VCaP (cell line): ENCODE measurements at regions not wholly inside any gene's neighbourhood (a gene's known extent, or its start where the extent isn't known, plus 50 kb on each side); places are given as distances from the start of the nearest gene placed in this dataset.
A peak's percentile ranks its signal among the peaks of the same experiment; 100 is the strongest.
"Not testable (repeated sequence)": the region's sequence is repeated elsewhere in the genome, so short reads cannot be mapped to it uniquely, and the experiment has no call there.

Source experiments
- H3K27ac ChIP-seq: fragments of 450-650 bp; 2 replicates; pipeline ENCODE4 v1.5.1; 2017
- TF ChIP-seq, protein P1 (sequence below): fragments of 450-650 bp; conservative IDR thresholded peaks from 2 replicates; pipeline ENCODE4 v1.5.1; 2017; ENCODE audit warnings: mild to moderate bottlenecking, moderate library complexity

DNA sequence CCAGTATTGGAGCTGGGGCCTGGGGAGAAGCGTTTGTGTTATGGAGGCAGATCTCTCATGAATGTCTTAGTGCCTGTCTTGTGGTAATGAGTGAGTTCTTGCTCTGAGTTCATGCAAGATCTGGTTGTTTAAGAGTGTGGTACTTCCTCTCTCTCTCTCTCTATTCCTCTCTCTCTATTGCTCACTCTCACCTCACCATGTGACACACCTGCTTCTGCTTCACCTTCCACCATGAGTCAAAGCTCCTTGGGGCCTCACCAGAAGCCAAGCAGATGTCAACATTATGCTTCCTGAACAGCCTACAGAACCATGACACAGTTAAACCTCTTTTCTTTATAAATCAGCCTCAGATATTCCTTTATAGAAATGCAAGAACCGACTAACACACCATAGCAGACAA lies 242.7 kb upstream of the ADRA1B start:
- H3K27ac ChIP-seq: no peak overlapping the region
- TF ChIP-seq, protein P1, sequence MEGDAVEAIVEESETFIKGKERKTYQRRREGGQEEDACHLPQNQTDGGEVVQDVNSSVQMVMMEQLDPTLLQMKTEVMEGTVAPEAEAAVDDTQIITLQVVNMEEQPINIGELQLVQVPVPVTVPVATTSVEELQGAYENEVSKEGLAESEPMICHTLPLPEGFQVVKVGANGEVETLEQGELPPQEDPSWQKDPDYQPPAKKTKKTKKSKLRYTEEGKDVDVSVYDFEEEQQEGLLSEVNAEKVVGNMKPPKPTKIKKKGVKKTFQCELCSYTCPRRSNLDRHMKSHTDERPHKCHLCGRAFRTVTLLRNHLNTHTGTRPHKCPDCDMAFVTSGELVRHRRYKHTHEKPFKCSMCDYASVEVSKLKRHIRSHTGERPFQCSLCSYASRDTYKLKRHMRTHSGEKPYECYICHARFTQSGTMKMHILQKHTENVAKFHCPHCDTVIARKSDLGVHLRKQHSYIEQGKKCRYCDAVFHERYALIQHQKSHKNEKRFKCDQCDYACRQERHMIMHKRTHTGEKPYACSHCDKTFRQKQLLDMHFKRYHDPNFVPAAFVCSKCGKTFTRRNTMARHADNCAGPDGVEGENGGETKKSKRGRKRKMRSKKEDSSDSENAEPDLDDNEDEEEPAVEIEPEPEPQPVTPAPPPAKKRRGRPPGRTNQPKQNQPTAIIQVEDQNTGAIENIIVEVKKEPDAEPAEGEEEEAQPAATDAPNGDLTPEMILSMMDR: no peak

DNA sequence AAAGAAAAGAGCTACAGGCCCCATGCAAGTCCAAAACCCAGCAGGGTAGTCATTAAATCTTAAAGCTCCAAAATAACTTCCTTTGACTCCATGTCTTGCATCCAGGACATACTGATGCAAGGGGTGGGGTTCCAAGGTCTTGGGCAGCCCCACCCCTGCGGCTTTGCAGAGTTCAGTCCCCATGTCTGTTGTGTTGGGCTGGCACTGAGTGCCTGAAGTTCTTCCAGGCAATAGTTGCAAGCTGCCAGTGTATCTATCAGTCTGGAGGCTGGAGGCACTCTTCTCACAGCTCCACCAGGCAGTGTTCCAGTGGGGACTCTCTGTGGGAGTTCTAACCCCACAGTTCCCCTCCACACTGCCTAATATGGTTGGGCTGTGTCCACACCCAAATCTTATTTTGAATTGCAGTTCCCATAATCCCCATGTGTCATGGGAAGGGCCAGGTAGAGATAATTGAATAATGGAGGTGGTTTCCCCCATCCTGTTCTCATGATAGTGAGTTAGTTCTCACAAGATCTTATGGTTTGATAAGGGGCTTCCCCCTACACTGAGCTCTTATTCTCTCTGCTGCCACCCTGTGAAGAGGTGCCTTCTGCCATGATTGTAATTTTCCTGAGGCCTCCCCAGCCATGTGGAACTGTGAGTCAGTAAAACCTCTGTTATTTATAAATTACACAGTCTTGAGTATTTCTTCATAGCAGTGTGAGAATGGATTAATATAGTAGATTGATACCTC lies 237.5 kb upstream of the ADRA1B start:
- no peak overlapping the region for H3K27ac ChIP-seq
- TF ChIP-seq, protein P1: no peak

GRCh38 chr5:159680095-159680494 lies 236.2 kb upstream of the ADRA1B start:
- TF ChIP-seq, protein P1: no peak
- H3K27ac ChIP-seq: no peak overlapping the region

GRCh38 chr5:159681661-159682060 lies 234.6 kb upstream of the ADRA1B start:
- TF ChIP-seq, protein P1: no peak
- H3K27ac ChIP-seq: no peak overlapping the region

DNA sequence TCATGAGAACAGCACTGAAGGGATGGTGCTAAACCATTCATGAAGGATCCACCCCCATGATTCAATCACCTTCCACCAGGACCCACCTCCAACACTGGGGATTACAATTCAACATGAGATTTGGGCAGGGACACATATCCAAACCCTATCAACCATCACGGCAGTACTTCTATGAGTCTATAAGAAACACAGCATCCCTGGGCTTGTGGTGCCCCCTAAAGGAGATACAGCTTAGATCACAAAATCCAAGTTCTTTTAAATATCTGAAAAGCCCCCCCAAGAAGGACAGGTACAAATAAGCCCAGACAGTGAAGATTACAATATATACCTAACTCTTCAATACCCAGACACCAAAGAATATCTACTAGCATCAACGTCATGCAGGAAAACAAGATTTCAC lies 233.7 kb upstream of the ADRA1B start:
- TF ChIP-seq, protein P1: 0 out of 2 replicates have a peak, but pooled peaks have one; percentile 10

DNA sequence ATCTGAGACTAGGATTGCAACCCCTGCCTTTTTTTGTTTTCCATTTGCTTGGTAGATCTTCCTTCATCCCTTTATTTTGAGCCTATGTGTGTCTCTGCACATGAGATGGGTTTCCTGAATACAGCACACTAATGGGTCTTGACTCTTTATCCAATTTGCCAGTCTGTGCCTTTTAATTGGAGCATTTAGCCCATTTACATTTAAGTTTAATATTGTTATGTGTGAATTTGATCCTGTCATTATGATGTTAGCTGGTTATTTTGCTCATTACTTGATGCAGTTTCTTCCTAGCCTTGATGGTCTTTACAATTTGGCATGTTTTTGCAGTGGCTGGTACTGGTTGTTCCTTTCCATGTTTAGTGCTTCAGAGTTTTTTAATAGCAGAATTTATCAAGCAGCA lies 228.4 kb upstream of the ADRA1B start:
- not testable (repeated sequence) for H3K27ac ChIP-seq

More for the DNA sequence above, 233.7 kb upstream of the ADRA1B start:
- no peak overlapping the region for H3K27ac ChIP-seq

- no peak overlapping the region for H3K27ac ChIP-seq
- TF ChIP-seq, protein P1: no peak
These were observed 220.5 kb upstream of the ADRA1B start for GRCh38 chr5:159695741-159696294.

GRCh38 chr5:159697530-159697929 lies 218.8 kb upstream of the ADRA1B start:
- no peak overlapping the region for H3K27ac ChIP-seq
- TF ChIP-seq, protein P1: no peak
